ENCODE measurements at regions not wholly inside any gene's neighbourhood (a gene's known extent, or its start where the extent isn't known, plus 50 kb on each side); places are given as distances from the start of the nearest gene placed in this dataset.

DNA sequence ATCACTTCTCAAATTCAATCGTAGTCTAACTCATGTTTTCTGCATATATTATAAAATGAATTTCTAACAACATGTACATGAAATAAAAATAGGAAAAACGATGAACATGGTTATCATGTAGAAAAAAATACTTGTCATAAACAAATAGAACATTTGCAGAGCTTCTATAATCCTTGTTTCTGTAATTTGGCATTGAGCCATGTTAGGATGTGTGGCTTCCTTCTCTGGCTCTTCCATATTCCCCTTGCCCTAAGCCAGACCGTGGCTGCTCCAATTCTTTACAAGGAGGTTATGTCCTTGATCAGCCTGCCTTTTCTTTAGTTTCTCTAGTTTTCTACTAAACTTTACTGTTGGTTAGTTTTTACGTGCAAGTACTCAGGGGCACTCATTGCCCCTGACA lies 155.3 kb downstream of the COL6A3 start:
- DNase-seq (ENCODE audit: low spot score) = no peak
- in situ Hi-C loops (cut with MboI; ENCODE audit: low pct_unique_long_range_greater_than_20kb, low sequenced_read_pairs, unreplicated experiment) = no loop called here
- TF ChIP-seq CTCF (IDR thresholded peaks at IDR 0.05; ENCODE audit: extremely low read depth, insufficient read depth, missing control alignments) = no peak

GRCh38 chr2:237259201-237259600 lies 154.8 kb downstream of the COL6A3 start:
- in situ Hi-C loops (cut with MboI; ENCODE audit: low pct_unique_long_range_greater_than_20kb, low sequenced_read_pairs, unreplicated experiment) = no loop called here

GRCh38 chr2:237260039-237260620 lies 153.8 kb downstream of the COL6A3 start:
- no peak for DNase-seq (ENCODE audit: low spot score)
- in situ Hi-C loops (cut with MboI; ENCODE audit: low pct_unique_long_range_greater_than_20kb, low sequenced_read_pairs, unreplicated experiment) = no loop called here
- TF ChIP-seq CTCF (IDR thresholded peaks at IDR 0.05; ENCODE audit: extremely low read depth, insufficient read depth, missing control alignments) = no peak

More at GRCh38 chr2:237259201-237259600, 154.8 kb downstream of the COL6A3 start:
- no peak for TF ChIP-seq CTCF (IDR thresholded peaks at IDR 0.05; ENCODE audit: extremely low read depth, insufficient read depth, missing control alignments)
- no peak for DNase-seq (ENCODE audit: low spot score)

DNA sequence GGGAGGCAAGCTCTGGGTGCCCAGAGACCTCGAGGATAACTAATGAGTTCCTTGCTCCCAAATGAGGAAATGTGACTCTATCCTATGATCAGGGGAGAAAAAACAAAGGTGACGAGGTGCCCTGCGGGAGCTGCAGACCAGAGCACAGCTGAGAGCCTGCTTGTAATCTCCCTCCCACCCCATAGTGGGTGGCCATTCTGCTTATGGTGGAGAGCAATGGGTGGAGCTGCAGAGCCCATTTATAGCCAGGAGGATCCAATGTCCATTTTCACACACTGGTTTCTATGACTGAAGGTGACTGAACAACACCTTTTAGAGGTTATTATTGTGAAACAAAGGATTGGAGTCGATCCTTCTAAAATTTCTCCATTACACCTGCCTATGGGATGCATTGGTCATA lies 153.3 kb downstream of the COL6A3 start:
- in situ Hi-C loops (cut with MboI; ENCODE audit: low pct_unique_long_range_greater_than_20kb, low sequenced_read_pairs, unreplicated experiment) = no loop called here
- DNase-seq (ENCODE audit: low spot score) = no peak
- no peak for TF ChIP-seq CTCF (IDR thresholded peaks at IDR 0.05; ENCODE audit: extremely low read depth, insufficient read depth, missing control alignments)

DNA sequence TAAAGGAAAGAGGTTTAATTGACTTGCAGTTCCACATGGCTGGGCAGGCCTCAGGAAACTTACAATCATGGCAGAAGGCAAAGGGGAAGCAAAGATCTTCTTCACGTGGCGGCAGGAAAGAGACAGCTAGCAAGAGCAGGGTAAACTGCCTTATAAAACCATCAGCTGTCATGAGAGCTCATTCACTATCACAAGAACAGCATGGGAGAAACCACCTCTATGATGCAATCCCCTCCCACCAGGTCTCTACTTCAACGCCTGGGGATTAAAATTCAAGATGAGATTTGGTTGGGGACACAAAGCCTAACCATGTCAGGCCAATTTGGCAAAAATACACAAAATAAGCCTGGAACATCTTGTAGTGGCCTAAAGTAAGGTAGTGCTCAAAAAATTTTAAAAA lies 152.6 kb downstream of the COL6A3 start:
- DNase-seq (ENCODE audit: low spot score) = no peak
- TF ChIP-seq CTCF (IDR thresholded peaks at IDR 0.05; ENCODE audit: extremely low read depth, insufficient read depth, missing control alignments) = no peak
- in situ Hi-C loops (cut with MboI; ENCODE audit: low pct_unique_long_range_greater_than_20kb, low sequenced_read_pairs, unreplicated experiment) = no loop called here

DNA sequence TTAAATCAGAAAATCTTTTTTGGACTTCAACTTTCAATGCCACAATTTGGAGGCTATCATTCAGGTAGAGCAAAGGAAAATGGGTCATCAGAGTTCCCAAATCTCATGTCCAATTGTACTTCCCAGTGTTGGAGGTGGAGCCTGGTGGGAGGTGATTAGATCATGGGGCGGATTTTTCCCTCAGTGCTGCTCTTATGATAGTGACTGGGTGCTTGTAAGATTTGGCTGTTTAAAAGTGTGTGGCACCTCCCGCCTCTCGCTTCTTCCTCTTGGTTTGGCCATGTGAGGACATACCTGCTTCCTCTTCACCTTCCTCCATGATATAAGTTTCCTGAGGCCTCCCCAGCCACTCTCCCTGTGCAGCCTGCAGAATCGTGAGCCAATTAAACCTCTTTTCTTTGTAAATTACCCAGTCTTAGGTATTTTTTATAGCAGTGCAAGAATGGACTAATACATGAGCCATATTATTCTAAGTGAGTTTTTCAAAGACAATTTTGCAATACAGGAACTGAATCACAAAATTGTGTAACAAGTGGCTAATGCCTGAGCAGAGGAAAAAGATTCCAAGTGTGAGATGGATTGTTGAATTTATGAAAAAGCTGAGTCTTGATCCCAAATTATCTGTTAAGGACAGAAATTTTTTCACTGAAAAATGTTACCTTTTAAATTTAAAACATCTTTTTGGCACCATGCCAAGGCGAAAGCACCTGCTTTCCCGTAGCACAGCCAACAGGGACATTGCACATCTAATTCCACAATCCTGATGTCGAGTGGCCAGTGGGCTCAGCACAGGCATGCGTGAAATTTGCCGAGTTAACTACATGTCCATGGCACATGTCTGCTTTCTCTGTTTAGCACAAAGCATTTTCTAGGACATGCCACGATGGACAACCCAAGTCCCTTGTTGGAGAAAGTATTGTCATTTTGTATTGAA lies 150.9 kb downstream of the COL6A3 start:
- in situ Hi-C loops (cut with MboI; ENCODE audit: low pct_unique_long_range_greater_than_20kb, low sequenced_read_pairs, unreplicated experiment) = no loop called here
- no peak for DNase-seq (ENCODE audit: low spot score)
- TF ChIP-seq CTCF (IDR thresholded peaks at IDR 0.05; ENCODE audit: extremely low read depth, insufficient read depth, missing control alignments) = no peak

Measured in GM13977 (cell line).